Keratinocyte (primary cell): ENCODE measurements at regions not wholly inside any gene's neighbourhood (a gene's known extent, or its start where the extent isn't known, plus 50 kb on each side); places are given as distances from the start of the nearest gene placed in this dataset.

Experiments used
- DNase-seq: peaks from one replicate; pipeline ENCODE4 v3.0.0-alpha.2; 2011; ENCODE audit warnings: low read depth, missing footprints, low spot score
- FAIRE-seq: peaks from 2 replicates; lab custom pipeline; 2011; peaks lifted over from hg19 to GRCh38; lab: Jason Lieb, UNC
- H2AFZ ChIP-seq: 2 replicates; pipeline ENCODE4 v1.6.0; 2012; ENCODE audit warnings: low read length, control low read depth, inconsistent platforms; ENCODE audit not compliant: control insufficient read depth
- H3K27ac ChIP-seq: 2 replicates; pipeline ENCODE4 v1.5.1; 2011; ENCODE audit warnings: low read length; ENCODE audit not compliant: control insufficient read depth, insufficient read depth
- H3K27me3 ChIP-seq: 3 replicates; pipeline ENCODE4 v1.6.0; 2011; ENCODE audit warnings: low read length; ENCODE audit not compliant: control insufficient read depth, insufficient read depth; ENCODE audit errors: extremely low read depth
- H3K36me3 ChIP-seq, 2 experiments: 2 replicates in 1 of 2; 3 replicates in 1 of 2; pipeline ENCODE4 v1.5.1; 2011; ENCODE audit warnings: low read length in 2 of 2, mild to moderate bottlenecking in 1 of 2; ENCODE audit not compliant: control insufficient read depth in 2 of 2, insufficient read depth in 2 of 2; ENCODE audit errors: extremely low read depth in 1 of 2
- H3K4me1 ChIP-seq: 3 replicates; pipeline ENCODE4 v1.5.1; 2011; ENCODE audit warnings: low read length; ENCODE audit not compliant: control insufficient read depth, insufficient read depth; ENCODE audit errors: extremely low read depth
- H3K4me2 ChIP-seq: 3 replicates; pipeline ENCODE4 v1.6.0; 2011; ENCODE audit warnings: low read depth, low read length; ENCODE audit not compliant: control insufficient read depth, insufficient read depth; ENCODE audit errors: extremely low read depth
- H3K4me3 ChIP-seq, 3 experiments: fragments of 200-600 bp in 1 of 3; sonication (generic) in 1 of 3; 2 replicates in 2 of 3; 3 replicates in 1 of 3; pipeline ENCODE4 v1.5.1; 2011 to 2016; ENCODE audit warnings: low read length in 3 of 3, mild to moderate bottlenecking in 3 of 3, control low read depth in 2 of 3, inconsistent platforms in 1 of 3, low read depth in 1 of 3, mixed read lengths in 1 of 3, mixed run types in 1 of 3, moderate library complexity in 1 of 3; ENCODE audit not compliant: control insufficient read depth in 2 of 3, insufficient read depth in 2 of 3; ENCODE audit errors: extremely low read depth in 1 of 3
- H3K79me2 ChIP-seq: 2 replicates; pipeline ENCODE4 v1.6.0; 2012; ENCODE audit warnings: low read length; ENCODE audit not compliant: control insufficient read depth, insufficient read depth
- H3K9ac ChIP-seq: 3 replicates; pipeline ENCODE4 v1.6.0; 2011; ENCODE audit warnings: low read length; ENCODE audit not compliant: control insufficient read depth, insufficient read depth; ENCODE audit errors: extremely low read depth
- H3K9me1 ChIP-seq: 3 replicates; pipeline ENCODE4 v1.6.0; 2011; ENCODE audit warnings: low read length; ENCODE audit not compliant: control insufficient read depth, insufficient read depth; ENCODE audit errors: extremely low read depth
- H3K9me3 ChIP-seq: 2 replicates; pipeline ENCODE4 v1.5.1; 2012; ENCODE audit warnings: low read depth, low read length; ENCODE audit not compliant: control insufficient read depth
- H4K20me1 ChIP-seq: 3 replicates; pipeline ENCODE4 v1.6.0; 2011; ENCODE audit warnings: low read length; ENCODE audit not compliant: control insufficient read depth, insufficient read depth; ENCODE audit errors: extremely low read depth
- CTCF ChIP-seq, 3 experiments: IDR thresholded peaks in 1 of 3; conservative IDR thresholded peaks in 1 of 3; optimal IDR thresholded peaks in 1 of 3; 2 replicates in 2 of 3; 3 replicates in 1 of 3; pipeline versions ENCODE3 to v1.5.1; 2011; ENCODE audit warnings: low read length in 3 of 3, mild to moderate bottlenecking in 3 of 3, moderate library complexity in 2 of 3, control low read depth in 1 of 3, inconsistent platforms in 1 of 3; ENCODE audit not compliant: insufficient read depth in 2 of 3; ENCODE audit errors: extremely low read depth in 1 of 3
- EZH2 ChIP-seq: IDR thresholded peaks from one replicate; pipeline ENCODE4 v1.6.1; 2012; ENCODE audit warnings: inconsistent platforms, mild to moderate bottlenecking, low read length, moderate library complexity
- dilution Hi-C: fragments of 300-500 bp; cut with MboI; formaldehyde crosslinking; loops from one replicate; pipeline ENCODE4 v1.7.0; 2020; ENCODE audit warnings: low sequenced_read_pairs; ENCODE audit not compliant: extremely low pct_ligation_motif_present

GRCh38 chr22:47251911-47252310 lies 489.5 kb downstream of the TBC1D22A start:
- no peak overlapping the region for H2AFZ ChIP-seq
- H3K4me1 ChIP-seq = no peaks in the 10 kb centered on the region
- H4K20me1 ChIP-seq = no peaks in the 10 kb centered on the region
- H3K79me2 ChIP-seq = no peaks in the 10 kb centered on the region
- no peak overlapping the region for H3K4me3 ChIP-seq
- H3K9ac ChIP-seq = no peak overlapping the region
- no peak overlapping the region for H3K27ac ChIP-seq
- H3K36me3 ChIP-seq = no peaks in the 10 kb centered on the region
- FAIRE-seq (no peak), DNase-seq (no peak)
- no peaks in the 10 kb centered on the region for H3K9me1 ChIP-seq
- H3K4me2 ChIP-seq = no peak overlapping the region
- TF ChIP-seq EZH2 (no peak), CTCF (optimal IDR thresholded peaks at IDR 0.05 in 1 of 3, IDR thresholded peaks at IDR 0.05 in 1 of 3, conservative IDR thresholded peaks at IDR 0.05 in 1 of 3; ENCODE audit: extremely low read depth in 1 of 3, insufficient read depth in 2 of 3, low read length in 3 of 3) (no peak)
- H3K9me3 ChIP-seq = no peaks in the 10 kb centered on the region
- no peaks in the 10 kb centered on the region for H3K27me3 ChIP-seq
- dilution Hi-C loops = no loop called here

GRCh38 chr22:47250995-47251765 lies 488.7 kb downstream of the TBC1D22A start:
- H3K4me1 ChIP-seq = no peaks in the 10 kb centered on the region
- FAIRE-seq = no peak

More at GRCh38 chr22:47250995-47251765, 488.7 kb downstream of the TBC1D22A start:
- H3K79me2 ChIP-seq = no peaks in the 10 kb centered on the region
- H3K9me3 ChIP-seq = no peaks in the 10 kb centered on the region
- no peak for TF ChIP-seq CTCF (optimal IDR thresholded peaks at IDR 0.05 in 1 of 3, IDR thresholded peaks at IDR 0.05 in 1 of 3, conservative IDR thresholded peaks at IDR 0.05 in 1 of 3; ENCODE audit: extremely low read depth in 1 of 3, insufficient read depth in 2 of 3, low read length in 3 of 3)
- no peaks in the 10 kb centered on the region for H3K36me3 ChIP-seq
- no peak overlapping the region for H2AFZ ChIP-seq
- H4K20me1 ChIP-seq = no peaks in the 10 kb centered on the region
- no peaks in the 10 kb centered on the region for H3K27me3 ChIP-seq
- H3K27ac ChIP-seq = no peak overlapping the region
- dilution Hi-C loops = no loop called here
- DNase-seq = no peak
- no peak overlapping the region for H3K4me2 ChIP-seq
- no peak overlapping the region for H3K4me3 ChIP-seq
- H3K9ac ChIP-seq = no peak overlapping the region
- no peaks in the 10 kb centered on the region for H3K9me1 ChIP-seq
